DMS114 treated with DMSO at 0.1 percent for 48 hours (cell line): ENCODE measurements at regions not wholly inside any gene's neighbourhood (a gene's known extent, or its start where the extent isn't known, plus 50 kb on each side); places are given as distances from the start of the nearest gene placed in this dataset.

Source experiments
- DNase-seq: peaks from one replicate; lab custom pipeline; 2025; ENCODE audit not compliant: unreplicated experiment; lab: John Stamatoyannopoulos, UW

- no peak for DNase-seq
Measured at GRCh38 chr3:117580806-117581205, 871.2 kb downstream of the TUSC7 start.

- DNase-seq: no peak
Measured at GRCh38 chr3:117586161-117586560, 876.6 kb downstream of the TUSC7 start.

GRCh38 chr3:117587416-117587815 is 877.8 kb downstream of the TUSC7 start:
- DNase-seq: no peak

GRCh38 chr3:117589454-117589853 is 879.9 kb downstream of the TUSC7 start:
- DNase-seq: no peak

GRCh38 chr3:117595615-117596014 is 886.0 kb downstream of the TUSC7 start:
- DNase-seq: no peak

- no peak for DNase-seq
Measured at GRCh38 chr3:117596503-117596902, 886.9 kb downstream of the TUSC7 start.

- no peak for DNase-seq
Measured at GRCh38 chr3:117597865-117598264, 888.3 kb downstream of the TUSC7 start.

- DNase-seq: no peak
Measured at GRCh38 chr3:117600112-117600511, 890.5 kb downstream of the TUSC7 start.

GRCh38 chr3:117600666-117601065 is 891.1 kb downstream of the TUSC7 start:
- no peak for DNase-seq

GRCh38 chr3:117602058-117602644 is 892.6 kb downstream of the TUSC7 start:
- DNase-seq: no peak

- no peak for DNase-seq
Measured at GRCh38 chr3:117603097-117603496, 893.5 kb downstream of the TUSC7 start.

GRCh38 chr3:117606866-117607265 is 897.3 kb downstream of the TUSC7 start:
- DNase-seq: no peak

- no peak for DNase-seq
Measured at GRCh38 chr3:117609330-117609729, 899.8 kb downstream of the TUSC7 start.

GRCh38 chr3:117610156-117610555 is 900.6 kb downstream of the TUSC7 start:
- DNase-seq: no peak

GRCh38 chr3:117611211-117611610 is 901.6 kb downstream of the TUSC7 start:
- no peak for DNase-seq

- no peak for DNase-seq
Measured at GRCh38 chr3:117616227-117616626, 906.6 kb downstream of the TUSC7 start.

- DNase-seq: no peak
Measured at GRCh38 chr3:117617906-117618305, 908.3 kb downstream of the TUSC7 start.

GRCh38 chr3:117618462-117618861 is 908.9 kb downstream of the TUSC7 start:
- no peak for DNase-seq

- DNase-seq: no peak
Measured at GRCh38 chr3:117619805-117620204, 910.2 kb downstream of the TUSC7 start.

- DNase-seq: no peak
Measured at GRCh38 chr3:117622171-117622841, 912.7 kb downstream of the TUSC7 start.

- DNase-seq: no peak
Measured at GRCh38 chr3:117624424-117624823, 914.8 kb downstream of the TUSC7 start.

- no peak for DNase-seq
Measured at GRCh38 chr3:117625174-117625573, 915.6 kb downstream of the TUSC7 start.

- DNase-seq: no peak
Measured at GRCh38 chr3:117626577-117626976, 917.0 kb downstream of the TUSC7 start.
